ENCODE measurements at regions not wholly inside any gene's neighbourhood (a gene's known extent, or its start where the extent isn't known, plus 50 kb on each side); places are given as distances from the start of the nearest gene placed in this dataset.

DNA sequence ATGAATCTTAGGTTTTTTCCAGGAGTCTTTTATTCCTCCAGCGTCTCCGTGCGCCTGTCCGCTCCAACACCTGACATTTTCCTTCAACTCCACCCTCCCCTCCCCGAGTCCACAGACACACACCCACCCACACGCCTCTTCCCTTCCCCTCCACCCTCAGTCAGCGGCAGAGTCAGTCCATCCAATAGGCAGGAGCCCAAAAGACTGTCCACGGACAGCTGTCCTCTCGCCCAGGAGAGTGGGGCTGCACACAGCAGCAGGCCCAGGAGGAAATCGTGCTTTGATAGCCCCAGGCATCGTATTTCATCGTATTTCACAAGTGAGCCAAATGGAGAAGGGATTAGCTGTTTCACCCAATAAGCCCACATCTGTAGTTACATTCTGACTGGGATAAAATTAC lies 285.1 kb downstream of the ZEB1 start:
- Histone ChIP-seq H3K4me2 (peak overlapping the region; percentile 91), H3K27ac (peak overlapping the region; percentile 66), H3K9me2 (replicated peaks; ENCODE audit: insufficient read depth) (no peaks in the 10 kb centered on the region), H3K36me3 (replicated peaks; ENCODE audit: insufficient read depth, low read depth) (no peaks in the 10 kb centered on the region), H3K4me3 (no peak overlapping the region), H4K20me1 (ENCODE audit: insufficient read depth, poor library complexity, severe bottlenecking) (no peaks in the 10 kb centered on the region), H3K27me3 (no peaks in the 10 kb centered on the region), H3K9me3 (ENCODE audit: low read depth) (no peaks in the 10 kb centered on the region), H3K4me1 (ENCODE audit: insufficient read depth) (peaks cover 9% of the 10 kb centered on the region), H3K79me2 (no peaks in the 10 kb centered on the region), H2AFZ (peak overlapping the region; percentile 54)
- 46% methylated on average over 9 of the region's 12 CpGs for WGBS (ENCODE audit: low lambda C conversion rate, missing lambda C conversion rate)
- peak; percentile 21 for DNase-seq (ENCODE audit: low spot score)
- TF ChIP-seq, protein P1, sequence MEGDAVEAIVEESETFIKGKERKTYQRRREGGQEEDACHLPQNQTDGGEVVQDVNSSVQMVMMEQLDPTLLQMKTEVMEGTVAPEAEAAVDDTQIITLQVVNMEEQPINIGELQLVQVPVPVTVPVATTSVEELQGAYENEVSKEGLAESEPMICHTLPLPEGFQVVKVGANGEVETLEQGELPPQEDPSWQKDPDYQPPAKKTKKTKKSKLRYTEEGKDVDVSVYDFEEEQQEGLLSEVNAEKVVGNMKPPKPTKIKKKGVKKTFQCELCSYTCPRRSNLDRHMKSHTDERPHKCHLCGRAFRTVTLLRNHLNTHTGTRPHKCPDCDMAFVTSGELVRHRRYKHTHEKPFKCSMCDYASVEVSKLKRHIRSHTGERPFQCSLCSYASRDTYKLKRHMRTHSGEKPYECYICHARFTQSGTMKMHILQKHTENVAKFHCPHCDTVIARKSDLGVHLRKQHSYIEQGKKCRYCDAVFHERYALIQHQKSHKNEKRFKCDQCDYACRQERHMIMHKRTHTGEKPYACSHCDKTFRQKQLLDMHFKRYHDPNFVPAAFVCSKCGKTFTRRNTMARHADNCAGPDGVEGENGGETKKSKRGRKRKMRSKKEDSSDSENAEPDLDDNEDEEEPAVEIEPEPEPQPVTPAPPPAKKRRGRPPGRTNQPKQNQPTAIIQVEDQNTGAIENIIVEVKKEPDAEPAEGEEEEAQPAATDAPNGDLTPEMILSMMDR (IDR thresholded peaks at IDR 0.05; ENCODE audit: poor library complexity), result no peak
- no peak for TF ChIP-seq EZH2 (IDR thresholded peaks at IDR 0.05; ENCODE audit: borderline replicate concordance)
- no peak for TF ChIP-seq EZH2phosphoT487 (IDR thresholded peaks at IDR 0.05; ENCODE audit: low read depth, severe bottlenecking, unreplicated experiment)

DNA sequence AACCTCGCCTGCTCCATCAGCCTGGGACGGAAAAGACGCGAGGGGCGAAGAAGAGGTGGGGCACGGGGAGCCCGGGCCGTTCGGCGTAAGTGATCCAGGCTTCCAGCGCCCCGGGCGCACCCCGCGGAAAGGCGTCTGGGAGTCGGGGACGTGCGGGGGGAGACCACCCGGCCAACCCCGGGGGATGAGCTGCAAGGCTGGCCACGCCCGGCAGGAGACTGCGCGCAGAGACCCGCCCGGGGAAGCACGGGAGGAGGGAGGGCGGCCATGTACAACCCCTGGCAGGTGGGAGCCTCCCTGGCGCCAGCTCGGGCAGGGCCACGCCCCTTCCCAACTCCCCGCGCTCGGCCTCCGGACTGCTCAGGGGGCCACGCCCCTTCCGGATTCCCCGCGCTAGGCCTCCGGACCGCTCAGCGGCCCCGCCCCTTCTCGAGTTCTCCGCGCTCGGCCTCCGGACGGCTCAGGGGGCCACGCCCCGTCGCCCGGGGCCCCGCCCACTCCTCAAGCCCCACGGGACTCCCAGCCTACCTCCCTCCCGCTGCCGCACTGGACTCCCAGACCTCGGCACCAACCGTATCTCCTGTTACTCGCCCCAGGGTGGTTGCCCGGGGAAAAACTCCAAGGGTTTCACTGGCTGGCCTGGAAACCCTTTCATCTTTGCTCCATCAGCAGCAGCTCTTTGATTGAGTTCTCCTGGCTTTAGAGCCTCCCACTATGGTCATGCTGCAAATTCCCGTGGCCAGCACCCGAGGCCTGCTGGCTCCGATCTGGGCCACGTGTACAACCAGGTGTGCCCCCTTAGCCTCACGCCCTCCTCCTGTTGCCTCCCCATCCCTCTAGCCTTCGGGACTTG lies 284.4 kb downstream of the ZEB1 start:
- Histone ChIP-seq H3K27ac (peak overlapping the region; percentile 88), H3K27me3 (no peaks in the 10 kb centered on the region), H3K36me3 (replicated peaks; ENCODE audit: insufficient read depth, low read depth) (no peaks in the 10 kb centered on the region), H3K4me2 (peak overlapping the region; percentile 91), H3K4me3 (peak overlapping the region; percentile 31), H3K79me2 (no peaks in the 10 kb centered on the region), H3K9me2 (replicated peaks; ENCODE audit: insufficient read depth) (no peaks in the 10 kb centered on the region), H3K4me1 (ENCODE audit: insufficient read depth) (peaks cover 9% of the 10 kb centered on the region), H4K20me1 (ENCODE audit: insufficient read depth, poor library complexity, severe bottlenecking) (no peaks in the 10 kb centered on the region), H3K9me3 (ENCODE audit: low read depth) (no peaks in the 10 kb centered on the region), H2AFZ (peak overlapping the region; percentile 86)
- DNase-seq (ENCODE audit: low spot score), result peak; percentile 99
- 7% methylated on average over 38 of the region's 68 CpGs for WGBS (ENCODE audit: low lambda C conversion rate, missing lambda C conversion rate)
- TF ChIP-seq, protein P1 (IDR thresholded peaks at IDR 0.05; ENCODE audit: poor library complexity), result no peak
- no peak for TF ChIP-seq EZH2 (IDR thresholded peaks at IDR 0.05; ENCODE audit: borderline replicate concordance)

DNA sequence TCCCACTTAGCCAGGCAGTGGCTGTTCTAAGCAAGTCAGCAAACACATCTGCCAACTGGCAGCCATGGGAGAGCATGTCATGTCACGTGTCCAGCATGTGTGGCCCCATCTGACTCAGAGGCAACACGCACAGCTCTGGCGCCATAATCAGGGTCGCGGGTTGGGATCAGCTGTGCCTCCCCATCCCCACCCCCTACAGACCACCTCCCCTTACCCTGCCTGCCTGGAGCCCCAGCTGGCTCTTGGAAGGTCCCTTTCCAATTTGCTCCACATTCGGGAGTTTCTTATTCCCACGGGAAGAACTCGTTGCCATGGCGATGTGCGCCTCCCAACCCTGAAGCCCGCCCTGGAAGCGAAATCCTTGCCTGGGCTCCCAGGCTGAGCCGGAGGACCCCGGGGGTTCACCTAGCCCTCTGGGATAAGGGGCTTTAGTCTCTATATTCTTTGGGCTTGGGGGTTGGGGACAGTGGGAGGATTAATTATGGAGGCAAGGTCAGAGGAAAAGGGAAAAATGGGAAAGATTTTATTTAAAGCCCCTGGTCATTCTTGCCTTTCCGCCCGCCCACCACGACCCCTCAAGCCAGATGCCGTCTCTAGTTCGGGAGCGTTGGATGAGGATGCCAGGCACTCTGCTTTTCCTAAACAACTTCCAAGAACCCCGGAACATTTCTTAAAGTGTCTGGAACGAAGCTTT lies 283.7 kb downstream of the ZEB1 start:
- Histone ChIP-seq H4K20me1 (ENCODE audit: insufficient read depth, poor library complexity, severe bottlenecking) (no peaks in the 10 kb centered on the region), H3K4me1 (ENCODE audit: insufficient read depth) (peaks cover 9% of the 10 kb centered on the region), H3K36me3 (replicated peaks; ENCODE audit: insufficient read depth, low read depth) (no peaks in the 10 kb centered on the region), H2AFZ (peak overlapping the region; percentile 86), H3K27ac (peak overlapping the region; percentile 88), H3K9me2 (replicated peaks; ENCODE audit: insufficient read depth) (no peaks in the 10 kb centered on the region), H3K4me3 (peak overlapping the region; percentile 31), H3K79me2 (no peaks in the 10 kb centered on the region), H3K27me3 (no peaks in the 10 kb centered on the region), H3K9me3 (ENCODE audit: low read depth) (no peaks in the 10 kb centered on the region), H3K4me2 (peak overlapping the region; percentile 91)
- peak; percentile 70 for DNase-seq (ENCODE audit: low spot score)
- WGBS (ENCODE audit: low lambda C conversion rate, missing lambda C conversion rate), result 7% methylated on average over 21 of the region's 22 CpGs
- TF ChIP-seq EZH2 (IDR thresholded peaks at IDR 0.05; ENCODE audit: borderline replicate concordance) (no peak), EZH2phosphoT487 (IDR thresholded peaks at IDR 0.05; ENCODE audit: low read depth, severe bottlenecking, unreplicated experiment) (no peak)
- TF ChIP-seq, protein P1 (IDR thresholded peaks at IDR 0.05; ENCODE audit: poor library complexity), result no peak

All from hepatocyte (in vitro differentiated cells).